GM04504 (cell line): ENCODE measurements at regions not wholly inside any gene's neighbourhood (a gene's known extent, or its start where the extent isn't known, plus 50 kb on each side); places are given as distances from the start of the nearest gene placed in this dataset.
A peak's percentile ranks its signal among the peaks of the same experiment; 100 is the strongest.

ENCODE experiments used
- DNase-seq: peaks from one replicate; pipeline ENCODE4 v3.0.0-alpha.2; 2012; ENCODE audit warnings: low read depth

DNA sequence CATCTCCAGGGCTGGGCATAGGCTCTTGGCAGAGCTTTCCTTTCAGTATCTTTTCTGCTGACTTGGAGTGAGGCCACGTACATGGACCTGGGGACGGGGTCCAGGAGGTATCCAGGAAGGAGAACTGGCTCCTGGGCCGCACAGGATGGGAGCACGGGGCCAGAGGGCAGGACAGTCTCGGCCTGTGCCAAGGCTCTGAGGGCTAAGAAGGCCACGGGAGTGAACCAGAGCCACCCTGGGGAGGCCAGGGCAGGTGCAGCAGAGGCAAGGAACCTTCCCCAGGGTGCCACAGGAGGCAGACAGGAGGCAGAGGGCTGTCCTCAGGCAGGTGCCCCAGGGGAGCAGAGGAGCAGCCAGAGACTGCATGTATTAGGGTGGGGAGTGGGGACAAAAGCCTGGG lies 50.3 kb downstream of the PLXNA1 start:
- DNase-seq = no peak

DNA sequence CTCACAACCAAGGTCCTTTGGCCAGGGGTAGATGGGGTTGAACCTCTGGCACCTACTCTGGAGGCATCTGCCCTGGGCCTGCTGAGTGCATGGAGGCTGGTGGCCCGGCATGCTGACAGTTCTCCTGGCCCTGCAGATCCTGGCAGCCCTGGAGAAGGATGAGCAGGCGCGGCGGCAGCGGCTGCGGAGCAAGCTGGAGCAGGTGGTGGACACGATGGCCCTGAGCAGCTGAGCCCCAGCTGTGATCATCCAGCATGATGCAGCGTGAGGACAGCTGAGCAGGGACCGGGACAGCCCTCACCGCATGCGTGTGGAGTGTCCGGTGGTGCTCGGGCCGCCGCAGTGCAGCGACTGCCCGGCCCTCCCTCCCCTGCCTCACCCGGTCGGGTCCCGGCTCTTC lies 50.9 kb downstream of the PLXNA1 start:
- no peak for DNase-seq

DNA sequence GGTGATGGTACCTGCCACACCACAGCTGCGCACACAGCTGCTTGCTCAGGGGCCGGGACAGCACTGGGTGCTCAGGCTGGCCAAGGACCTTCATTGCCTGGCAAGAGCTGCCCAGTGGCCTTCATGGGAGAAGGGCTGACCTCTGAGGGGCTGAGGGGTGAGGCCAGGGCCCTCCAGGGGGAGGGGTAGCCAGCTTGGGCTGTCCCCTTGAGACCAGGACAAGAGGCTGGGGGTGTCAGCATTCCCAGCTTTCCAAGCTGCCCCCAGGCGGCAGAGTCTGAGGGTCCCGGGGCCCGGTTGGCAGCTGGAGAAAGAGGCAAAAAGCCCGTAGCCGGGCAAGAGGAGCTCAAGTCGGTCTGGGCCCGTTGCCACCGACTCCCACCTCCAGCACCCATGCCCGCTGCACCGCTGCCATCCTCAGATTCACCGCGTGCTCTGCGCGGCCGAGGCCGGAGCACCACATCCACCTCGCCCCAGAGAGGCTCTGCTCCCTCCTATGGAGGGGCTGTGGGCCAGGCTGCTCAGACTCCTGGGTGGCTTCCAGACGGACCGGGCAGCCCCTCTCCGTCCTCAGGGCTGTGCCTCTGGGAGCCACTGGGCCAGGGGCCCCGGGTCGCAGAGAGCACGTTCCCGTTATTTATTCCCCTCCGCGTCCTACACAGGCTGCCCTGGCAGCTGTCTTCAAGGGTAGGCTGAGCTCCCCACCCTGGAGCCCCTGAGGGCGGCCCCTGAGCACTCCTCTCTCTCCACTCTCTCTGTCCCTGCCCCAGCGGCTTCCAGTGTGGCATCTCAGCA lies 51.5 kb downstream of the PLXNA1 start:
- DNase-seq = no peak

DNA sequence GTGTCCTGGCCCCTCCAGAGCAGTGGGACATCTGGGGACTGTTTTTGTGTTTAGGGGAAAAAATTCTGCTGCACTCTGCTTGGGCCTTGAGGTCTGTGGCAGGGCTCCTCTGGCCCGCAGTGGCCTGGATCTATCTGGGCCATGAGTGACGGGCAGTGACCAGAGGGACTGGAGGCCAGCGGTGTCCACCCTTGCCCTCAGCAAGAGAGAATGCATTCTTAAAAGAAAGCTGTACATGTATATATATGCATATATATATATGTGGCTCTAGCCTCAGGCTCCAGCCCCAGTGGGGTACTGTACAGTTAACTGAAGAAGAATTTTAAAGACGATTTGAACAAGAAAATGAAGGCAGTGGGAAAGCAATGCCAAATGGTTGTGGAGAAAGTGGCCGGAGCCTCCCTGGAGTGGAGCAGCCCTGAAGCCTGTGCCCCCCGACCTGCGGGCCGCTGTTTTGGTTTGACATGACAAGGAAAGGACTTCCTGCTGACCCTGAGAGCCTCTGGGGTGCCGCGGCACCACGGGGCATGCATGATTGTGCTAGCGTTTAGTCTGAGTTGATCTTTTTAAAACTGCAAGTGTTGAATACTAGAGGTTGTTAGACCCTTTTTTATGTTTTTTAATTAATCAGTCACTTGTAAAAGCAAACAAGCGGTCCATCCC lies 52.2 kb downstream of the PLXNA1 start:
- no peak for DNase-seq

DNA sequence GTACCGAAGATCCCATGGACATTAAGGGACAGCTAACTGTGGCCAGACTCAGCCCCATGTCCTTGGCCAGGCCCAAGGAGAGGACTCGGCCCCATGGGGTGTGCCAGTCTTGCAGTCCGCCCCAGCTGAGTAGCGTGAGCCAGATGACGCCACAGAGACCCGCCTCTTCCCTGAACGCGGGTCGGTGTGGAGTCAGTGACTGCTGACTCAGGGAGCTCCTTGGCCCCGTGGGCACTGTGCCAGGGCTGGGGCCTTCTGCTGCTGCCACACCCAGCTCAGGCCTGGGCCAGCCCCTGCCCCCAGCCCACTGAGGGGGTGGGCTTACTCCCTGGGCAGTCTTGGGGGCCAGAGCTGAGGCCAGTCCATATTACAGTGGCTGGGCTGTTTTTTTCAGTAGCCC lies 52.8 kb downstream of the PLXNA1 start:
- peak; percentile 68 for DNase-seq

DNA sequence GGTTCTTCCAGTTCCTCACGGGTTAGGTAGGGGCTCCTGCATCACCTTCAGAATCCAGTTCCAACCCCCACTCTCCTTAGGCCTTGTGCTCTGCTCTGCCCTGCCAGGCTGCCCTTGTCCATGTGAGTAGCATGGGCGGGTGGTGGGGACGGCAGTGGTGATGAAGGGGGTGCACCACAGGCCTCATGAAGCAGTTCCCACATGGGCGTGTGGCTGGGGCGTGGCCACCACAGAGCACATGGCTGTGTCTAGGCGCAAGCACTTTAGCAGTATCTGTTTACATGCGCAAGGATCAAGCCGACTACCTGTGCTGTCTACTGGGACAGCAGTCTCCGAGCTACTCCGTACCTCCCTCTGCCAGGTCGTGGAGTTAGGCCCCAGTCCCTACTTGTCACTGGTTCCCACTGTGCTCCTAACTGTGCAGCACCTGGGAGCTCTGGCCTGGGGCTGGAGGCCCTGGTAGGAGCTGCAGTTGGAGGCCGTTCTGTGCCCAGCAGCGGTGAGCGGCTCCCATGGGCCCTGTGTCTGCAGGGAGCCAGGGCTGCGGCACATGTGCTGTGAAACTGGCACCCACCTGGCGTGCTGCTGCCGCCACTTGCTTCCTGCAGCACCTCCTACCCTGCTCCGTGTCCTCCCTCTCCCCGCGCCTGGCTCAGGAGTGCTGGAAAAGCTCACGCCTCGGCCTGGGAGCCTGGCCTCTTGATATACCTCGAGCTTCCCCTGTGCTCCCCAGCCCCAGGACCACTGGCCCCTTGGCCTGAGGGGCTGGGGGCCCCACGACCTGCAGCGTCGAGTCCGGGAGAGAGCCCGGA lies 53.5 kb downstream of the PLXNA1 start:
- DNase-seq = no peak

DNA sequence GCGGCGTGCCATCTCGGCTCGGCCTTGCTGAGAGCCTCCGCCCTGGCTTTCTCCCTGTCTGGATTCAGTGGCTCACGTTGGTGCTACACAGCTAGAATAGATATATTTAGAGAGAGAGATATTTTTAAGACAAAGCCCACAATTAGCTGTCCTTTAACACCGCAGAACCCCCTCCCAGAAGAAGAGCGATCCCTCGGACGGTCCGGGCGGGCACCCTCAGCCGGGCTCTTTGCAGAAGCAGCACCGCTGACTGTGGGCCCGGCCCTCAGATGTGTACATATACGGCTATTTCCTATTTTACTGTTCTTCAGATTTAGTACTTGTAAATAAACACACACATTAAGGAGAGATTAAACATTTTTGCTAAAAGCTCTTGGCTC lies 54.1 kb downstream of the PLXNA1 start:
- no peak for DNase-seq

DNA sequence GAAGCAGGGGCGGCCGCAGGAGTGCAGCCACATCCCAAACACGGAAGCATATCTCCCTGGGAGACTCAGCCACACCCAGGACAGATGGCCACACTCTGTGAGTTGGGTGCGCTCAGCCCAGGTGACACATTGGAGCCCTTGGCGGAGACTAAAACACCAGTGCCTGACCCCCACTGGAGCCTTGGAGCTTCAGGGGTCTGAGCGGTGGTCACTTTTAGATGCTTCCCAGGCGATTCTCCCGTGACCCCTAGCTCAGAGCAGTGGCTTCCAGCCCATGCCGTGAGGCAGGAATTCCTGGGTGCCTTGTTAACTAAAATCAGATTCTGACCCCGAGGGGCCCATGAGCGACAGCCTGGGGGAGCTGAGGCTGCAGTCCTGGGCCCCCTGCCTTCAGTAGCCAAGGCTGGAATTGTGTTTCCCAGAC lies 54.5 kb downstream of the PLXNA1 start:
- DNase-seq = no peak

DNA sequence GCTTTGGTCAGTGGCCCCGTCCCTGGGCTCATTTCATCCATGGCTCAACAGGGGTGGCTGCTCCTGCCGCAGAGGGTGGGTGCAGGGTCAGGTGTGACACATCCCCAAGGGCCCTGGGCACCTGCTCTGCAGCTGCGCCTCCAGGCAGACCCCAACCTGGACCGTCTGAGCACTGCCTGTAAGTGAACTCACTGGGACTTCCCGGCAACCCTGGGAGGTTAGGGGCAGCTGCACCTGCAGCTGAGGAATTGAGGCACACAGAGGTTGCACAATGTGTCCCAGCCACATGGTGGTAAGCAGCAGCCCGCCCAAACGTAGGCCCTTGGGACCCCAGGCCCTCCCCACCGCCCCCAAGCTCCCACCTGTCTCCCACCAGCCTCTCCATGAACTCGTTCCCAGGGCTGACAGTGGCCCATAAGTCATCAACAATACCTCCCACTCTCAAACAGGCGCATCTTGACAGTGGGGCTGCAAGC lies 55.1 kb downstream of the PLXNA1 start:
- no peak for DNase-seq

DNA sequence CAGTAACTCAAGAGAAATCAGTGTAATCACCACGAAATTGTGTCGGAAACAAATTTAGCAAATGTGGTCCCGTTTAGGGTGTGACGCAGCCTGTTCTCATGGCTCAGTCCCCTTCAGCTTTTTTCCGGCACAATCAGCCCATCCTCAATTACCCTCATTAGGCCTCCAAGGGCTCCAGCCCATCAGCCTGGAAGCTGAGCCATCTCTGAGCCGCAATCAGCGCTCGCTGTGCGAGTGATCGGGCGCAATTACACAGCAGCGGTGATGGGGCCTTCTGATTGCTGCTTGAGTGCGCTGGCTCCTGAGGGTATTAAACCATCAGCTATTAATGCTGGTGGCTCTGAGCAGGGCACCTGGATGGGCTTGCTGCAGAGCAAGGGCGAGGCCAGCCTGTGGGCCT lies 55.6 kb downstream of the PLXNA1 start:
- DNase-seq = no peak

DNA sequence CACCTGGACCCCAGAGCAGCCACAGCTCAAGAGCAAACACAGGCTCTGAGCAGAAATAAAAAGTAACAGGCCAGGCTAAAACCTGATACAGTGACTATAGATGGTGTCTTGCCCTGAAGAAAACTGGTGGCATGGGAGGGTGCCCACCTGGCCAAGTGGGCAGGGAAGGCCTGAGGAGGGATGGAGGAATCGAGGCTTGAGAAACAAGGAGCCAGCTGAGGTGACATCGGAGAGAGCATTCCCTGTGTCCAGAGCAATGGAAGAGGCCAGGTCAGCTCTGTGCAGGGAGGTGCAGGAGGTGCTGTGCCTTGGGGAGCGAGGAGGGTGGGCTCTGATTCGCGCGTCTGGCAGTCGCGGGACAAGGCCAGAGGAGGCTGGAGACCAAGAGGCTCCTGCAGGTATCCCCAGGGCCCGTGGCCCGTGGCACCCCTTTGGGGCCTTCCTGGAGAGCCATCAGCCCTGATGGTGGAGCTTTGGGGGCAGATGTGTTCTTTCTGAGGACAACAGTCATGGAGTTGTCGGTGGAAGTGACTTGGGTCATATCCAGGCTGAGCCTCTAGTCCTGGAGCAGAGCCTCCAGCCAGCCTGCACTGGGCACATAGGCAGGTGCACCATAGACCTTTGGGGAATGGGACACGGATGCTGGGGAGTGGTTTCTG lies 56.1 kb downstream of the PLXNA1 start:
- no peak for DNase-seq

DNA sequence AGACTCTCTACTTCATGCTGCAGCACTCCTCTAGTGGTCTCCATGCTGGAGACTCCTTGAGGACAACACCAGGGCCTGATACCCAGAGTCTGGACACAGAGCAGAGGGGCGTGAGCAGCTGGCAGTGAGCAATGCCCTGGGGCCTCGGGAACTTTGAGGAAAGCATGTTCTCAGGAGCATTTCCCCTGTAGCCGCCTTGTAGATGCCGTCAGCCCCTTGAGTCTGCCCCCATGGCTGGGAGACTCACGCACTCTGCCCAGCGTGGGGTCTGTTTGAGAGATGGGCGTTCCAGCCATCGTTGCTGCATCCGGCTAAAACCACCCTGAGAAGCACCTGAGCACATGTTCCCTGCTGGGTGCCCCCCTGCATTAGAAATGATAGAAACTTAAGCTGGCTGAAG lies 56.8 kb downstream of the PLXNA1 start:
- no peak for DNase-seq

DNA sequence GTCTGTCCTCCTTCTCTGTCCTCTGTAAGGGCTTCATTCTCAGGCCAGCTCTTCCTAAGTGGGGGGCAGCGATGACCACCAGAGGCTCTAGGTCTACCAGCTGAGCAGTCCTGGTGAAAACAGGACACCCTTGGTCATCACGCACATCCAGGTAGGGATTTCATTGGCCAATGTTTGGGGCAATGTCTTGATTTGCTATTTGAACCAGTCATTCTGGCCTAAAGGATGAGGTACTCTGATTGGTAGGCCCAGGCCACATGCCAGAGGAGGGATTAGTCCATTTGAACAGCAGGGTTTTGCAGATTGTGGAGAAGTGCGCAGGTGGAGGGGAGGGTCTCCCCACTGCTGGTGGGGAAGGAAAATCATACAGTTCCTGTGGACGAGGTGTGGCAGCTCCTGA lies 57.3 kb downstream of the PLXNA1 start:
- no peak for DNase-seq

DNA sequence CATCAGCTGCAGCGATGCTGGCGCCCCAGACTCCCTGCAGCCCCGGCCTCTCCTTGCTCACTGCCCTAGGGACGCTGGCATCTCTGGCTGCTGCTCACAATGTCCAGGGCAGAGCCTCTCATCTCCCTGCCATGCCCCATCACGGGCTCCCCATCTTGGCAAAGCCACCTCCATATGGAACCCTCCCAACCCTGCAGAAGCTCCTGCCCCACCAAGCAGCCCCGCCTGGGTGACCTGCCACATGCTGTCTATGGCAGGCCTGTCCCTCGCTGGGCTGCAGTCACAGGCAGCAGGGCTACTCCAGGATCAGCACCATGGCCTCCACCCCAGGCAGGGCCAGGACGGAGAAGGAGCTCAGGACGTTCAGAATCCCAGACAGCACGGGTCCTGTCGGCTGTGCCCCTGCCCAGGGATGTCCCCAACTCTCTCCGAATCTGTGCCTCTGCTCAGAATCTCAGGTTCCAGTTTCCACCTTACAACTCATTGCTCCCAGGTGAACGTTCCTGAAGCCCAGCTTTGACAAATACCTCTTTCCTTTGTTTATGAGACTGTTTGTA lies 58.4 kb downstream of the PLXNA1 start:
- no peak for DNase-seq

DNA sequence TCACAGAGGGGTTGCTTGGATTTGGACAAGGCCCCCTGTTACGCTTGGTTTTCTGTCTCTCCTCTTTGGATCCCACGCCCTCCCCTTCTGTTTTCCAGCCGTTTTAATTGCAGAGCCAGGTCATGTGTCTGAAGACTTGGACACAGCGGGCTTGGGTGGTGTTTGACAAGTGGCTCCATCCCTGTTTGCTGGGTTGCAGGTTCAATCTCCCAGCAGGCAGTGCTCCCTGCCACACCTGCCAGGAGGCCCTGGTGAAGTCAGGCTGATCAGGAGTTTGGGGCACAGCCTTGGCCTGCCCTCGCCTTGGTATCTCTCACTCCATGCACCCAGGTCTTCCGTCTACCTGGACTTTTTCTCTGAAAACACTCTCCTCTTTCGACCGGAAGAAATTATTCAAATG lies 59.0 kb downstream of the PLXNA1 start:
- DNase-seq = no peak

DNA sequence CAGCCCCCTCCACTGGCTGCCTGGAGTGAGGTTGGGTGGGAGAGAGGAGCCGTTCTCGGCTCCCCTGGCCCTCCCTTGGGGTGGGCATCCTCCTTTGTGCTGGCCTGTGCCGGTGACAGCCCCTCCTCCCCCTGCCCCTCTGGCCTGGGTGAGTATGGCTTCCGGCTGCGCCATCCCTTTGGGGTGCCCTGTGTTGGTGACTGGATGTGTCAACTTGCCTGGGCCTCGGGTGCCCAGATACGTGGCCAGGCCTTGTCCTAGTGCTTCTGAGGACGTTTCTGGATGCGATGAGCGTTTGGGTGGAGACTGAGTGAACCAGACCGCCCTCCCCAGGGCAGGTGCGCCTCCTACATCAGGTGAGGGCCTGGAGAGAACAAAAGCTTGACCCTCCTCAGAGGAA lies 59.7 kb downstream of the PLXNA1 start:
- no peak for DNase-seq

DNA sequence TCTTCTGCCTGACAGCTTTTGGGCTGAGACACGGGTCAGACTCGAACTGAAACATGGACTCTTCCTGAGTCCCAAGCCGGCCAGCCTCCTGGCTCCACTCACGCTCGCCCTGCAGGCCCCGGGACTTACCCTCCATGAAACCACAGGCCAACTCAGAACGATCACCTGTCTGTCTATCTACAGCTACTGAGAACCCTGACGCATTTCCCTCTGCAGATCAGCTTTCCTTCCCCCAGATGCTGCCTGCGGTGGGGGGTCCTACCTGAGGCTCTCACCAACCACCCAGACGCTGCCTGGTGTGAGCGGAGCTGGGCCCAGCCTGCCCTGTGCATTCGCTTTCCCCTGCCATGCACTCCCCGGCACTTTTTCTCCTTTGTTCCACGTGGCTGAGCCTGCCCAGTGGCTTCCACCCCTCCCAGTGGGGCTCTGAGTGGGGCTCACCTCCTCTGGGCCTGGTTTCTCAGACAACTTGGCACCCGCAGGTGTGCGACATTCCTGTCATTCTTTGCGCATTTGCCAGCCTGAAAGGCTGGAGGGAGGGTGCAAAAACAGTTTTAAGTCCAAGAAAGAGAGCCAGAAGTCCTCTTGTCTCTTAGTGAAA lies 60.2 kb downstream of the PLXNA1 start:
- DNase-seq = no peak

DNA sequence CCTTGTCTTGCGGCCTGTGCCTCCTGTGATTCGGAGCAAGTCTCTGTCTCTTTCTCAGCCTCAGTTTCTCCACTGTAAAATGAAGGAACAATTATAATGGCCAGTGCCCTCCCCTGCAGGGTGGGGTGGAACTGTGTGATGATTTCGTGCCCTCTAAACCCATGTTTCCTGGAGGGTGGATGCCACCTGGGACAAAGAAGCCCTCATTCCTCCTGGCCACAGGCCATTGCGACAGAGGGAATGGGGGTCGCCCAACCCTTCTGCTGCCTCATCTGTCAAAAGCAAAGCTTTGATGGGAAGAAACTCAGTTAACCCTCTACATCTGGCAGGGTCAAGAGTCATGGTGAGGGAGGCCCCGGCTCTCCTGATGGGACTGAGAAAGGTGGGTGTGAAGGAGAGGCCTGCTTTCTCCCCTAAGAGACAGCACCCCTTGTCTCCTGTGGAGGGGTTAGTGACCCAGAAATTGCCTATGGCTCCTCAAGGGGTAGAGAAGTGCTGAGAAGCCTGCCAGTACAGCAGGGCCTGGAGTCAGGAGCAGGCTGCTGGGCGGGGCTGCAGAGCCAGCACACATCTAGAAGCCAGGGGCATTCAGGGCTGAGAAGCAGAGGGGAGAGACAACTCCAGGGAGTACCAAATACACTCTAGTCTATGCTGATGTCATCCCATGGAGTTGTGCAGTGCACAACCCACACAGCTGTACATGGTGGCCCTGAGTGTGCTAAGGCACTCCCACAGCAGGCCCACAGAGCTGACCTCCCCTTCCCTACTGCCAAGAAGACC lies 61.0 kb downstream of the PLXNA1 start:
- no peak for DNase-seq

DNA sequence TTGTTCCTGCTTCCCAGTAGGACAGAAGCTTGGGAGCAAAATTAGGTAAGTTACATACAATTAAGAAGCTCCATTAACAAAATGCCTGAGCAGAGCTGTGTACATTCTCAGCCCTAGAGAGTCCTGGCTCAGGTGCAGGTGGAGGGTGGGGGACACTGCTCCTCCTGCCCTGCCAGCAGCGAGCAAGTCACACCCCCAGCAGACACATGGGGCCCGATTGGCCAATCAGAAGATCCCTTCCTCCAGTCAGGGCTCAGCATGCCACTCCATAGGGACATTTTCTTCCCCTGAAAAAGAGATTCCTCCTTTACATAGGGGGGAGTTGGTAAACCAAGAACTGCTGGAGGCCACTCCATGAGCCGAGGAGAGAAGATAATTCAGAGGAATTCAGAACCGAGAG lies 62.1 kb downstream of the PLXNA1 start:
- no peak for DNase-seq

DNA sequence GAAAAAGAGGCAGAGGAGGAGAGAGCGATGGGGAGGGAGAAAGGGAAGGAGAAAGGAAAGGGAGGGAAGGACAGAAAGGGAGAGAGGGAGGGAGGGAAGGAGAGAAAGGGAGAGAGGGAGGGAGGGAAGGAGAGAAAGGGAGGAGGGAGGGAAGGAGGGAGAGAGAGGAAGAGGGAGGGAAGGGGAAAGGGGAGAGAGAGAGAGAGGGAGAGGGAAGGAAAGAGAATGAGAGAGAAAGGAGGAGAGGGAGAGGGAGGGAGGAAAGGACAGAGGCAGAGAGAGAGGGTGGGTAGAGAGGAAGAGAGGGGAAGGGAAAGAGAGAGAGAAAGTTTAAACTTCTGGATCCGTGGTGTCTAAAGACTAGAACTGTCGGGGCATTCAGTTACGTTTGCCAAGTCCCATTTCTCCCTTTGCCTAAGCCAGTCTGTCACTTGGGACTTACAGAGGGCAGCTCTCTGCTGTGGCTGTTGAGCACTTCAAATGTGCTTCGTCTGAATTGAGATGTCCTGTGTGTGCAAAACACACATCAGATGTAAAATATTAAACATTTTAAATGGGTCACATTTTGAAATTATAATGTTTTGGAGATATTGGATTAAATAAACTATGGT lies 62.6 kb downstream of the PLXNA1 start:
- DNase-seq = no peak
